Tibial nerve (tissue), 4 donors: ENCODE measurements at regions not wholly inside any gene's neighbourhood (a gene's known extent, or its start where the extent isn't known, plus 50 kb on each side); places are given as distances from the start of the nearest gene placed in this dataset.

ENCODE experiments used
- CTCF ChIP-seq, 5 experiments: fragments of 200-600 bp in 3 of 5; fragments of 450-650 bp in 2 of 5; sonication (generic) in 3 of 5; IDR thresholded peaks; one replicate each; pipeline ENCODE4 v1.5.1; 2016 to 2019; ENCODE audit warnings: antibody characterized with exemption in 5 of 5, mild to moderate bottlenecking in 3 of 5, moderate library complexity in 2 of 5
- EP300 ChIP-seq, 2 donors: sonication (generic); formaldehyde crosslinking; IDR thresholded peaks; one replicate each; pipeline ENCODE4 v1.6.1; 2017; ENCODE audit warnings: antibody characterized with exemption in 2 of 2, mild to moderate bottlenecking in 1 of 2
- POLR2A ChIP-seq, 2 donors: fragments of 450-650 bp; IDR thresholded peaks; one replicate each; pipeline ENCODE4 v1.6.1; 2017; ENCODE audit warnings: antibody characterized with exemption in 2 of 2, mild to moderate bottlenecking in 2 of 2, moderate library complexity in 2 of 2

- TF ChIP-seq CTCF (IDR thresholded peaks at IDR 0.05) (no peak), POLR2A (IDR thresholded peaks at IDR 0.05) (no peak), EP300 (IDR thresholded peaks at IDR 0.05) (no peak)
These were observed 130.1 kb upstream of the COX10 start for GRCh38 chr17:13939222-13939621.
